Suprapubic skin (tissue), 4 donors: ENCODE measurements at regions not wholly inside any gene's neighbourhood (a gene's known extent, or its start where the extent isn't known, plus 50 kb on each side); places are given as distances from the start of the nearest gene placed in this dataset.

Experiments
- DNase-seq, 2 donors: peaks; one replicate each; pipeline ENCODE4 v3.0.0-alpha.2; 2019; ENCODE audit warnings: low spot score in 2 of 2
- H3K27ac ChIP-seq: fragments of 200-600 bp; sonication (generic); one replicate; pipeline ENCODE4 v1.5.1; 2019
- H3K27me3 ChIP-seq: fragments of 200-600 bp; sonication (generic); one replicate; pipeline ENCODE4 v1.5.1; 2019
- H3K36me3 ChIP-seq: fragments of 200-600 bp; sonication (generic); one replicate; pipeline ENCODE4 v1.5.1; 2019
- H3K4me1 ChIP-seq: fragments of 200-600 bp; sonication (generic); one replicate; pipeline ENCODE4 v1.5.1; 2019
- H3K4me3 ChIP-seq: fragments of 200-600 bp; sonication (generic); one replicate; pipeline ENCODE4 v1.5.1; 2019; ENCODE audit warnings: mild to moderate bottlenecking
- H3K9me3 ChIP-seq: fragments of 200-600 bp; sonication (generic); one replicate; pipeline ENCODE4 v1.5.1; 2019
- EP300 ChIP-seq: sonication (generic); formaldehyde crosslinking; IDR thresholded peaks from one replicate; pipeline ENCODE4 v1.6.1; 2017; ENCODE audit warnings: antibody characterized with exemption
- POLR2A ChIP-seq, 2 donors: fragments of 450-650 bp; IDR thresholded peaks; one replicate each; pipeline ENCODE4 v1.6.1; 2017; ENCODE audit warnings: antibody characterized with exemption in 2 of 2, mild to moderate bottlenecking in 2 of 2, moderate library complexity in 2 of 2
- POLR2AphosphoS5 ChIP-seq, 3 donors: sonication (generic); formaldehyde crosslinking; IDR thresholded peaks; one replicate each; pipeline ENCODE4 v1.6.1; 2017; ENCODE audit warnings: antibody characterized with exemption in 3 of 3
- WGBS: methylation state at CpG from one replicate; pipeline ENCODE4 v1.1.5; 2018; 5-methylcytosine and 5-hydroxymethylcytosine counted together
- TF ChIP-seq, protein P1 (sequence below), 2 donors: fragments of 200-600 bp in 1 of 2; fragments of 450-650 bp in 1 of 2; sonication (generic) in 1 of 2; IDR thresholded peaks; one replicate each; pipeline ENCODE4 v1.5.1; 2016 to 2019; ENCODE audit warnings: antibody characterized with exemption in 2 of 2, mild to moderate bottlenecking in 1 of 2, moderate library complexity in 1 of 2

DNA sequence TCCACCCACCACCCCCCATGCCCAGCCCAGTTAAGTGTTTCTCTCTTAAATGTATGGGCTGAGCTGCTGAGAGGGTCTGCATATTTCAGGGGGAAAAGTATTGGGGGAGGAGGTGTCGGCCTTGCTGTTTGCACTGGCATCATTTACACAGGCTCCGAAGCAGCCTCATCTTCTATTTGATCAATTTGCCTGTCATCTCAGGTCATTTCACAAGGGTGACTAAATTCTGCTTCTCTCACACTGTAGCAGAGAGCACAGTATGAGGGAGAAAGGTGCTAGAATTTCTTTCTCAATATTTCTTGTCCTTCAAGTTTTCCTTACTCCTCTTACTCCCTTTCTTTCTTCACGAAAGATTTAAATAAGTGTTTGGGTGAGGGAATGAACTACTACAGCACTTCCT, 135.9 kb downstream of the AACS start:
- H3K4me3 ChIP-seq, result no peak overlapping the region
- TF ChIP-seq EP300, result no peak
- TF ChIP-seq, protein P1, sequence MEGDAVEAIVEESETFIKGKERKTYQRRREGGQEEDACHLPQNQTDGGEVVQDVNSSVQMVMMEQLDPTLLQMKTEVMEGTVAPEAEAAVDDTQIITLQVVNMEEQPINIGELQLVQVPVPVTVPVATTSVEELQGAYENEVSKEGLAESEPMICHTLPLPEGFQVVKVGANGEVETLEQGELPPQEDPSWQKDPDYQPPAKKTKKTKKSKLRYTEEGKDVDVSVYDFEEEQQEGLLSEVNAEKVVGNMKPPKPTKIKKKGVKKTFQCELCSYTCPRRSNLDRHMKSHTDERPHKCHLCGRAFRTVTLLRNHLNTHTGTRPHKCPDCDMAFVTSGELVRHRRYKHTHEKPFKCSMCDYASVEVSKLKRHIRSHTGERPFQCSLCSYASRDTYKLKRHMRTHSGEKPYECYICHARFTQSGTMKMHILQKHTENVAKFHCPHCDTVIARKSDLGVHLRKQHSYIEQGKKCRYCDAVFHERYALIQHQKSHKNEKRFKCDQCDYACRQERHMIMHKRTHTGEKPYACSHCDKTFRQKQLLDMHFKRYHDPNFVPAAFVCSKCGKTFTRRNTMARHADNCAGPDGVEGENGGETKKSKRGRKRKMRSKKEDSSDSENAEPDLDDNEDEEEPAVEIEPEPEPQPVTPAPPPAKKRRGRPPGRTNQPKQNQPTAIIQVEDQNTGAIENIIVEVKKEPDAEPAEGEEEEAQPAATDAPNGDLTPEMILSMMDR (IDR thresholded peaks at IDR 0.05), result no peak
- TF ChIP-seq POLR2A (IDR thresholded peaks at IDR 0.05), result no peak
- TF ChIP-seq POLR2AphosphoS5 (IDR thresholded peaks at IDR 0.05), result no peak
- 85% methylated on average over 3 of the region's 3 CpGs for WGBS
- peaks cover 15% of the 10 kb centered on the region for H3K27me3 ChIP-seq
- no peaks in the 10 kb centered on the region for H3K36me3 ChIP-seq
- no peaks in the 10 kb centered on the region for H3K4me1 ChIP-seq
- H3K27ac ChIP-seq, result no peak overlapping the region
- no peak for DNase-seq
- peaks cover 7% of the 10 kb centered on the region for H3K9me3 ChIP-seq

DNA sequence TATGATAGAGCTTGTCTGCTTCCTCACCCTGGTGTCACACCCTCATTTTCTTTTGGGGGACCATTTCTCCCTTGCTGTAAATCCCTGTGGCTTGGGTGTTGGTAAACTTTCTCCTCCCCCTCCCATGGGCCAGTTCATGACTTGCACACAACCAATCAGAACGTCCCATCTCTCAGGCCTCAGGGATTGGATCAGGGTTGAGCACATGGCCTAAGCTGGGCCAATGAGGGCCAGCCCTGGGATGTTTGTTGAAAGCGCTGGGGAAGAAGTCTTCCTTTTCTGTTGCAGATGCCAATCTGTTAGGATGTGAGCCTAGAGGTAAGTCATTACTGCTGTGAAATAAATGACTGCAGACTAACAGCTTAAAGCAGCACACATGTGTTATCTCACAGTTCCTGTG, 136.7 kb downstream of the AACS start:
- TF ChIP-seq POLR2A (IDR thresholded peaks at IDR 0.05) (no peak), EP300 (no peak), POLR2AphosphoS5 (IDR thresholded peaks at IDR 0.05) (no peak)
- TF ChIP-seq, protein P1 (IDR thresholded peaks at IDR 0.05), result no peak
- H3K4me1 ChIP-seq, result no peaks in the 10 kb centered on the region
- no peaks in the 10 kb centered on the region for H3K36me3 ChIP-seq
- no peak overlapping the region for H3K4me3 ChIP-seq
- peaks cover 11% of the 10 kb centered on the region for H3K27me3 ChIP-seq
- peaks cover 7% of the 10 kb centered on the region for H3K9me3 ChIP-seq
- H3K27ac ChIP-seq, result no peak overlapping the region
- 73% methylated on average over 2 of the region's 2 CpGs for WGBS
- DNase-seq, result no peak

DNA sequence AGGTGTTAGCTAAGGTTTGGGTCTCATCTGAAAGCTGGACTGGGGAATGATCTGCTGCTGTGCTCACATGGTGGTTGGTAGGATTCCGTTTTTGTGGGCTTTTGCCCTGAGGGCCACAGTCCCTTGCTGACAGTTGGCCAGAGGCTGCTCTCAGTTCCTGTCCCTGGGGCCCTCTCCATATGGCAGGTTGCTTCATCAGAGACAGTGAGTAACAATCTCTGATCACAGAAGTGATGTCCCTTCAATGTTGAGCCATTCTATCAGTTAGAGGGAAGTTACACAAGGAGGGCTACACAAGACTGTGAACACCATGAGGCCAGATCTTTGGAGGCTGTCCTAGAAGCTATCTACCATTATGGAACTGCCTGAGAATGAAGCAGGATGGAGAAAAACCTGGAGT, 137.2 kb downstream of the AACS start:
- TF ChIP-seq EP300 (no peak), POLR2A (IDR thresholded peaks at IDR 0.05) (no peak), POLR2AphosphoS5 (IDR thresholded peaks at IDR 0.05) (no peak)
- TF ChIP-seq, protein P1 (IDR thresholded peaks at IDR 0.05), result no peak
- no peak overlapping the region for H3K4me3 ChIP-seq
- no peak overlapping the region for H3K27ac ChIP-seq
- DNase-seq, result no peak
- no peaks in the 10 kb centered on the region for H3K36me3 ChIP-seq
- no peaks in the 10 kb centered on the region for H3K4me1 ChIP-seq
- H3K9me3 ChIP-seq, result peaks cover 7% of the 10 kb centered on the region
- 100% methylated on average over 1 of the region's 1 CpG for WGBS
- H3K27me3 ChIP-seq, result peaks cover 11% of the 10 kb centered on the region

DNA sequence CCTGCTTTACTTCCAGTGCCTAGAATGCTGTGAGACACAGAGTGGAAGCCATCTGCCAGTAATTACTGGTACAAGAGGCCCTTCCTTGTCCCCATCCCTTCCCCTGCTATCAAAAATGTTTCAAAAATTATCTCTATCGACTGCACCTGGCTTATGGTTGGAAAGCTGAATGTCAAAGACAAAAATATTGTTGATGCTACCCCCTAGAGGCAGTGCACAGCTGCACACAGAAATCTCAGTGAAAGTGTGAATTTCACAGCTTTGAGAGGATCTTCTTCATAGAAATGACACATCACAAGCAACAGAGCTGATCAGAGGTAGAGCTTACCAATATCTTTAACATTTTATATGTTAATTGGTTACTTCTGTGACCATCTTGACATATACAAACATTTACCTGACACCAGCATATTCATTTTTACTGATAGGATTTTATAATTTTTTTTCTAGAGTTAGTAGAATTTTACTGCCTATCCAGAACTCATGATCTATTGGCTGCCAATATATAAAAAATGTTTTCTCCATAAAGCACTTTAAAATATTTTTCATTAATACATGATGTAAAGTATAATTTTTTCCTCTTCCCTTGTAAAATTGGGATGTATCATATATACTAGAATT, 138.0 kb downstream of the AACS start:
- no peak for DNase-seq
- no peaks in the 10 kb centered on the region for H3K4me1 ChIP-seq
- TF ChIP-seq, protein P1 (IDR thresholded peaks at IDR 0.05), result peak in 1 of 2 donors; percentile 18
- no peak for TF ChIP-seq POLR2A (IDR thresholded peaks at IDR 0.05)
- no peaks in the 10 kb centered on the region for H3K36me3 ChIP-seq
- H3K27me3 ChIP-seq, result peaks cover 17% of the 10 kb centered on the region
- WGBS, result 4% methylated on average over 1 of the region's 1 CpG
- H3K9me3 ChIP-seq, result peaks cover 7% of the 10 kb centered on the region
- no peak overlapping the region for H3K27ac ChIP-seq
- no peak overlapping the region for H3K4me3 ChIP-seq

DNA sequence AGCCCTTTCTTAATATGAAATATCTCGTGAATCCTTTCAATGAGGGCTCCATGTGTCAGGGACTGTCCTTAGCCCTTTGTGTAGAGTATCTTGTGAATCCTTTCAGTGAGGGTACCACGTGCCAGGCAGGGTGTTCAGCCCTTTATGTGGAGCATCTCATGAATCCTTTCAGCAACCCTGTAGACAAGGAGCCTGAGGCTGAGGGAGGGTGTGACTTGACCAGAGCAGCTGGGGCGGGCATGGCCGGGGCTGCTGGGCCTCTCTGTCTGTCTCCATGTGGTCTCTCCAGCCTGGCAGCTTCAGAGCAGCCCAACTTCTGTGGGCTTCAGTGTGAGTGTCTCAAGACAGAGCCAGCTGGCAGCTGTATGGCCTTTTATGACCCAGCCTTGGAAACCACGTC, 140.2 kb downstream of the AACS start:
- H3K27me3 ChIP-seq, result peaks cover 6% of the 10 kb centered on the region

More for the DNA sequence above, 140.2 kb downstream of the AACS start:
- H3K27ac ChIP-seq, result no peak overlapping the region
- no peak for DNase-seq
- TF ChIP-seq EP300 (no peak), POLR2AphosphoS5 (IDR thresholded peaks at IDR 0.05) (no peak), POLR2A (IDR thresholded peaks at IDR 0.05) (no peak)
- TF ChIP-seq, protein P1 (IDR thresholded peaks at IDR 0.05), result no peak
- 68% methylated on average over 5 of the region's 5 CpGs for WGBS
- H3K9me3 ChIP-seq, result peaks cover 7% of the 10 kb centered on the region
- no peak overlapping the region for H3K4me3 ChIP-seq
- H3K36me3 ChIP-seq, result no peaks in the 10 kb centered on the region
- H3K4me1 ChIP-seq, result no peaks in the 10 kb centered on the region
